ENCODE measurements at regions not wholly inside any gene's neighbourhood (a gene's known extent, or its start where the extent isn't known, plus 50 kb on each side); places are given as distances from the start of the nearest gene placed in this dataset.

DNA sequence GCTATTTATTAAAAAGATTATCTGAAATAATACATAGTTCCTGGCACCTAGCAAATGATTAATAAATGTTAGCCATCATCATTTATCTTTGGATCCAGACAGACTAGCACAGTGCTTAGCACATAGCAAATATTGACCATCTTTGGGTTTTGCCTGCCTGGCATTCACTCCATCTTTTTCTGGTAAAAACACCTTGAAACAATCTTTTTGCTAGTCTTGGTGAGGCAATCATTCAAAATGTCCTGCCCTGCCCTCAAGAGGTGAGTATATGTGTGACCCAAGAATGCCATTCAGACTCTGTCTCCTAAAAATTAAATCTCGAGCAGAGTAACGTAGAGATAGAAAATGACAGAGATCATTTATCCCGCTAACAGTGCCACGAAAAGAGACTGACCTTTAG, 78.3 kb upstream of the ZNF280D start:
- no peaks in the 10 kb centered on the region for H3K27me3 ChIP-seq
- DNase-seq (ENCODE audit: low spot score), result no peak
- no peak overlapping the region for H3K4me3 ChIP-seq
- peaks cover 0 to 11% of the 10 kb centered on the region in 2 donors for H3K9me3 ChIP-seq
- H3K36me3 ChIP-seq, result no peaks in the 10 kb centered on the region
- H3K27ac ChIP-seq, result peak overlapping the region; percentile 27
- peaks cover 0 to 12% of the 10 kb centered on the region in 2 donors for H3K4me1 ChIP-seq
- TF ChIP-seq, protein P1, sequence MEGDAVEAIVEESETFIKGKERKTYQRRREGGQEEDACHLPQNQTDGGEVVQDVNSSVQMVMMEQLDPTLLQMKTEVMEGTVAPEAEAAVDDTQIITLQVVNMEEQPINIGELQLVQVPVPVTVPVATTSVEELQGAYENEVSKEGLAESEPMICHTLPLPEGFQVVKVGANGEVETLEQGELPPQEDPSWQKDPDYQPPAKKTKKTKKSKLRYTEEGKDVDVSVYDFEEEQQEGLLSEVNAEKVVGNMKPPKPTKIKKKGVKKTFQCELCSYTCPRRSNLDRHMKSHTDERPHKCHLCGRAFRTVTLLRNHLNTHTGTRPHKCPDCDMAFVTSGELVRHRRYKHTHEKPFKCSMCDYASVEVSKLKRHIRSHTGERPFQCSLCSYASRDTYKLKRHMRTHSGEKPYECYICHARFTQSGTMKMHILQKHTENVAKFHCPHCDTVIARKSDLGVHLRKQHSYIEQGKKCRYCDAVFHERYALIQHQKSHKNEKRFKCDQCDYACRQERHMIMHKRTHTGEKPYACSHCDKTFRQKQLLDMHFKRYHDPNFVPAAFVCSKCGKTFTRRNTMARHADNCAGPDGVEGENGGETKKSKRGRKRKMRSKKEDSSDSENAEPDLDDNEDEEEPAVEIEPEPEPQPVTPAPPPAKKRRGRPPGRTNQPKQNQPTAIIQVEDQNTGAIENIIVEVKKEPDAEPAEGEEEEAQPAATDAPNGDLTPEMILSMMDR (IDR thresholded peaks at IDR 0.05), result no peak

GRCh38 chr15:56808160-56808559, 74.9 kb upstream of the ZNF280D start:
- H3K4me1 ChIP-seq, result peaks cover 0 to 12% of the 10 kb centered on the region in 2 donors
- no peaks in the 10 kb centered on the region for H3K27me3 ChIP-seq
- DNase-seq (ENCODE audit: low spot score), result no peak
- no peak overlapping the region for H3K4me3 ChIP-seq
- H3K9me3 ChIP-seq, result peaks cover 0 to 11% of the 10 kb centered on the region in 2 donors
- H3K36me3 ChIP-seq, result no peaks in the 10 kb centered on the region
- TF ChIP-seq, protein P1 (IDR thresholded peaks at IDR 0.05), result no peak
- H3K27ac ChIP-seq, result no peak overlapping the region

GRCh38 chr15:56806148-56806536, 72.8 kb upstream of the ZNF280D start:
- Histone ChIP-seq H3K36me3 (no peaks in the 10 kb centered on the region), H3K4me3 (no peak overlapping the region), H3K27me3 (no peaks in the 10 kb centered on the region), H3K4me1 (no peaks in the 10 kb centered on the region), H3K27ac (no peak overlapping the region), H3K9me3 (peaks cover 0 to 11% of the 10 kb centered on the region in 2 donors)
- no peak for DNase-seq (ENCODE audit: low spot score)
- TF ChIP-seq, protein P1 (IDR thresholded peaks at IDR 0.05), result no peak

DNA sequence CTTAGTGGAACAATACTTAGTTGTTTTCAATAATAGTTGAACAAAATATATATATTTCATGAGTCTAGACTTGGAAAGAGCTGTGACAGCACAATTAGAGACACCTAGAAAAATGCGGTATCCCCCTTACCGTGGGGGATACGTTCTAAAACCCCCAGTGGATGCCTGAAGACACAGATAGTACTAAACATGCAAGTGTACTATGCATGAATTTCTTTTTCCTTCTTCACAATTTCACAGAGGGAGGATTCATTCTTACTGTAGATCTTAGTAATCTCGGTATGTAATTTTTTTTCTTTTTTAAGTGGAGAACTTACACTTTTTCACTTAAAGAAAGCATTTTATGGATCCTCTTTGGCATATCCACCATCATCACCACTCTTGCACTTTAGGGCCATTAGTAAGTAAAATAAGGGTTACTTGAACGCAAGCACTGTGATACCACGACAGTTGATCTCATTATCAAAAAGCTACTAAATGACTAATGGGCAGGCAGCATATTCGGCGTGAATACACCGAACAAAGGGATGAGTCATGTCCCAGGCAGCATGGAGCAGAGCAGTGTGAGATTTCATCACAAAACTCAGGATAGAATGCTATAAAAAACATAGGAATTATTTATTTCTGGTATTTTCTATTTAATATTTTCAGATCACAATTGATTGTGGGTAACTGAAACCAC, 72.3 kb upstream of the ZNF280D start:
- peak; percentile 66 for DNase-seq (ENCODE audit: low spot score)
- Histone ChIP-seq H3K36me3 (no peaks in the 10 kb centered on the region), H3K27me3 (no peaks in the 10 kb centered on the region), H3K4me3 (no peak overlapping the region), H3K9me3 (peaks cover 0 to 11% of the 10 kb centered on the region in 2 donors), H3K27ac (no peak overlapping the region), H3K4me1 (no peaks in the 10 kb centered on the region)
- TF ChIP-seq, protein P1 (IDR thresholded peaks at IDR 0.05), result no peak

DNA sequence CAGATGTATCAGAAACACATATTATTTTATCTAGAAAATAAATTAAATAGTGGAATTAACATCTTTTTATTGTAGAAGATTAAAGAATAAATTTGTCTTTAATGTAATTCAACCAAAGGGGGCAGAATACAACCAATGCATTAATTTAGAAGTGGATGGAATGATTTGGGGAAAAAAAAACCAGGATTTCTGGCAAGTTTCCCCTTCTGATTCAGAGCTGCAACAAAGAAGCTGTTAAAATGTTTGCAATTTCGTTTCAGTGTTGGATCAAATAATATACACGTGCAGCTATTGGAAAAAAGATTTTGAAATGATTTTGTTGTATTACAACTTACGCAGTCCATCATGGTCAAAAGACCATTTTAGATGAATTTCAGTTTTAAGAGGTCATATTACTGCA, 71.6 kb upstream of the ZNF280D start:
- no peak for DNase-seq (ENCODE audit: low spot score)

More for the DNA sequence above, 71.6 kb upstream of the ZNF280D start:
- no peaks in the 10 kb centered on the region for H3K36me3 ChIP-seq
- H3K9me3 ChIP-seq, result peaks cover 0 to 11% of the 10 kb centered on the region in 2 donors
- no peaks in the 10 kb centered on the region for H3K27me3 ChIP-seq
- H3K4me3 ChIP-seq, result no peak overlapping the region
- no peak overlapping the region for H3K27ac ChIP-seq
- no peaks in the 10 kb centered on the region for H3K4me1 ChIP-seq
- TF ChIP-seq, protein P1 (IDR thresholded peaks at IDR 0.05), result no peak
